Psoas muscle (tissue), 7 donors: ENCODE measurements at regions not wholly inside any gene's neighbourhood (a gene's known extent, or its start where the extent isn't known, plus 50 kb on each side); places are given as distances from the start of the nearest gene placed in this dataset.

Source experiments
- ATAC-seq, 4 donors: fragments of 200-7000 bp; cut with Tn5 transposase; one replicate each; pipeline ENCODE4 v1.9.1; 2020; ENCODE audit warnings: moderate library complexity in 3 of 4, mild to moderate bottlenecking in 2 of 4
- DNase-seq, 2 donors: peaks; one replicate each; pipeline ENCODE4 v3.0.0-alpha.2; 2020
- H3K27ac ChIP-seq: fragments of 200-600 bp; one replicate; pipeline ENCODE4 v1.8.0; 2022
- H3K27me3 ChIP-seq, 3 donors: fragments of 200-600 bp in 1 of 3; one replicate each; pipeline versions ENCODE4 v1.6.1 to v1.8.0; 2013 to 2022; ENCODE audit warnings: low read length in 2 of 3, mild to moderate bottlenecking in 2 of 3, moderate library complexity in 1 of 3; ENCODE audit not compliant: insufficient read depth in 3 of 3
- H3K36me3 ChIP-seq, 2 donors: fragments of 200-600 bp in 1 of 2; one replicate each; pipeline versions ENCODE4 v1.6.1 to v1.8.0; 2013 to 2022; ENCODE audit warnings: low read depth in 1 of 2, mild to moderate bottlenecking in 1 of 2, moderate library complexity in 1 of 2; ENCODE audit not compliant: insufficient read depth in 1 of 2
- H3K4me1 ChIP-seq: fragments of 200-600 bp; one replicate; pipeline ENCODE4 v1.8.0; 2022
- H3K4me3 ChIP-seq: fragments of 200-600 bp; one replicate; pipeline ENCODE4 v1.8.0; 2022; ENCODE audit warnings: mild to moderate bottlenecking
- H3K9me3 ChIP-seq: fragments of 200-600 bp; one replicate; pipeline ENCODE4 v1.8.0; 2022
- WGBS, 3 donors: extraction: QIAGEN DNeasy Blood & Tissue Kit; methylation state at CpG; one replicate each; pipeline versions ENCODE4 v1.1.6 to v1.1.7; 2013; 5-methylcytosine and 5-hydroxymethylcytosine counted together
- intact Hi-C, 2 donors: fragments of 100-400 bp; cut with DNase I; formaldehyde crosslinking; loops; one replicate each; pipeline versions ENCODE4 v1.11.0 to v1.14.2; 2022
- TF ChIP-seq, protein P1 (sequence below): fragments of 200-600 bp; IDR thresholded peaks from one replicate; pipeline ENCODE4 v1.8.0; 2022; ENCODE audit warnings: antibody characterized with exemption
- donor health status: healthy with polysubstance abuse.
- donor health status: DM: no; HTN: no; CAD: no; lungs with moderate emphysema.
- donor health status: Bipolar disorder and iron deficiency.
- donor health status: healthy.
- donor health status: DM: yes; HTN: yes; CAD: no.
- donor health status: DM: no; HTN: no; CAD: no.
- donor health status: DM: yes; HTN: yes; CAD: no.

DNA sequence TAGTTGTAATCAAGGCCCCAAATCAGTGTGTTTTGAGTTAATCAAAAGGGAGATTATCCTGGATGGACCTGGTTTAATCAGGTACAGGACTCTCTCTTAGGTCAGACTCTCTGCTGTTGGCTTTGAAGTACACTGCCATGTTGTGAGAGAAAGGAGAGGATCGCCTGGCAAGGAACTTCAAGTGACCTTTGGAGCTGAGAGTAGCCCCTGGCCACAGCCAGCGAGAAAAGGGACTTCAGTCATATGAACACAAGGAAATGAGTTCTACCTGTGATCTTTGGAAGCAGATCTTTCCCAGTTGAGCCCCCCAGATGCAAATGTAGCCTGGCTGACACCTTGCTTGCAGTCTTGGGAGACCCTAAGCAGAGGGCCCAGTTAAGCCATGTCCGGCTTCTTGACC is 68.3 kb upstream of the CPM start:
- TF ChIP-seq, protein P1, sequence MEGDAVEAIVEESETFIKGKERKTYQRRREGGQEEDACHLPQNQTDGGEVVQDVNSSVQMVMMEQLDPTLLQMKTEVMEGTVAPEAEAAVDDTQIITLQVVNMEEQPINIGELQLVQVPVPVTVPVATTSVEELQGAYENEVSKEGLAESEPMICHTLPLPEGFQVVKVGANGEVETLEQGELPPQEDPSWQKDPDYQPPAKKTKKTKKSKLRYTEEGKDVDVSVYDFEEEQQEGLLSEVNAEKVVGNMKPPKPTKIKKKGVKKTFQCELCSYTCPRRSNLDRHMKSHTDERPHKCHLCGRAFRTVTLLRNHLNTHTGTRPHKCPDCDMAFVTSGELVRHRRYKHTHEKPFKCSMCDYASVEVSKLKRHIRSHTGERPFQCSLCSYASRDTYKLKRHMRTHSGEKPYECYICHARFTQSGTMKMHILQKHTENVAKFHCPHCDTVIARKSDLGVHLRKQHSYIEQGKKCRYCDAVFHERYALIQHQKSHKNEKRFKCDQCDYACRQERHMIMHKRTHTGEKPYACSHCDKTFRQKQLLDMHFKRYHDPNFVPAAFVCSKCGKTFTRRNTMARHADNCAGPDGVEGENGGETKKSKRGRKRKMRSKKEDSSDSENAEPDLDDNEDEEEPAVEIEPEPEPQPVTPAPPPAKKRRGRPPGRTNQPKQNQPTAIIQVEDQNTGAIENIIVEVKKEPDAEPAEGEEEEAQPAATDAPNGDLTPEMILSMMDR, result no peak
- no peak overlapping the region for H3K4me3 ChIP-seq
- ATAC-seq (no peak), DNase-seq (no peak)
- H3K27me3 ChIP-seq, result no peaks in the 10 kb centered on the region
- WGBS, 3 donors, result 95 to 97% (median 96%) methylated on average over 3 of the region's 3 CpGs
- no peak overlapping the region for H3K27ac ChIP-seq
- peaks cover 4% of the 10 kb centered on the region for H3K9me3 ChIP-seq
- intact Hi-C loops, result no loop called here
- H3K4me1 ChIP-seq, result no peaks in the 10 kb centered on the region
- no peaks in the 10 kb centered on the region for H3K36me3 ChIP-seq

DNA sequence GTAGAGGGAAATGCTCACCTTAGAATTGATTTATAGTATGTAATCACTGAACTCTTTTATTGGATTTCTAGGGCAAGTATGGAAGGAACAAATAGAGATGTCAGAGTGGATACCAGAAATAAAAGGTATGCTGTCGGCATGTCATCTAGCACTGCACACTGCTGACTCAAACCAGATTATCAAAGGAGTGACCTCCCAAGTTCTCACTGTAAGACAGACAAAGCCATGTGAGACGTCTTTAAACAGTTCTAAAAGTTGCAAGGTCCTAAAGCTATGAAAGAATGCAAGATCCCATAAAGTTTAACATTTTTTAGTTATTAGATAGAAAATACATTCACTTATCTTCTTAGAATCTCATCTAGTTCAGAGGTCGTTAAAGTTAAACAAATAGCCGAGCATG is 70.0 kb upstream of the CPM start:
- H3K27me3 ChIP-seq, result no peaks in the 10 kb centered on the region
- H3K4me1 ChIP-seq, result no peaks in the 10 kb centered on the region
- H3K36me3 ChIP-seq, result no peaks in the 10 kb centered on the region
- no peak for DNase-seq
- H3K9me3 ChIP-seq, result peaks cover 4% of the 10 kb centered on the region
- TF ChIP-seq, protein P1, result no peak
- WGBS, 3 donors, result 84 to 95% (median 92%) methylated on average over 4 of the region's 4 CpGs
- no peak for ATAC-seq
- no peak overlapping the region for H3K27ac ChIP-seq
- intact Hi-C loops, result no loop called here
- no peak overlapping the region for H3K4me3 ChIP-seq

DNA sequence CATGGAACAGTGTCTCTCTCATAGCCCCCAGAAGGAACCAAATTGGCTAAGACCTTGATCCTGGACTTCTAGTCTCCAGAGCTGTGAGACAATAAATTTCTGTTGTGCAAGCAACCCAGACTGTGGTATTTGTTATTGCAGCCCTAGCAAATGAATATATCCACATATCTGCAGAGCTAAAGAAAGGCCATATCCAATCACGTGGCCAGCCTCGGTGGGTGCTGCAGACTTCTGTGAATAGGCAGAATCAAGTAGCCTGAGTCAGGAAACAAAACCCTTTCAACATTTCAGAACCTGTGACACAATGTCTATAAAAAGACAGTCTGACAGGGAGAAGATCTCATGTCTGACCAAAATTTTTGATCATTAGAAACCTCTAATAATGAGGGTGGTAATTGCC is 71.0 kb upstream of the CPM start:
- TF ChIP-seq, protein P1, result no peak
- Histone ChIP-seq H3K27ac (no peak overlapping the region), H3K9me3 (peaks cover 4% of the 10 kb centered on the region), H3K27me3 (no peaks in the 10 kb centered on the region), H3K4me3 (no peak overlapping the region), H3K36me3 (no peaks in the 10 kb centered on the region), H3K4me1 (no peaks in the 10 kb centered on the region)
- no peak for ATAC-seq
- intact Hi-C loops, result no loop called here
- WGBS, 3 donors, result 90 to 95% (median 92%) methylated on average over 2 of the region's 2 CpGs
- DNase-seq, result no peak

DNA sequence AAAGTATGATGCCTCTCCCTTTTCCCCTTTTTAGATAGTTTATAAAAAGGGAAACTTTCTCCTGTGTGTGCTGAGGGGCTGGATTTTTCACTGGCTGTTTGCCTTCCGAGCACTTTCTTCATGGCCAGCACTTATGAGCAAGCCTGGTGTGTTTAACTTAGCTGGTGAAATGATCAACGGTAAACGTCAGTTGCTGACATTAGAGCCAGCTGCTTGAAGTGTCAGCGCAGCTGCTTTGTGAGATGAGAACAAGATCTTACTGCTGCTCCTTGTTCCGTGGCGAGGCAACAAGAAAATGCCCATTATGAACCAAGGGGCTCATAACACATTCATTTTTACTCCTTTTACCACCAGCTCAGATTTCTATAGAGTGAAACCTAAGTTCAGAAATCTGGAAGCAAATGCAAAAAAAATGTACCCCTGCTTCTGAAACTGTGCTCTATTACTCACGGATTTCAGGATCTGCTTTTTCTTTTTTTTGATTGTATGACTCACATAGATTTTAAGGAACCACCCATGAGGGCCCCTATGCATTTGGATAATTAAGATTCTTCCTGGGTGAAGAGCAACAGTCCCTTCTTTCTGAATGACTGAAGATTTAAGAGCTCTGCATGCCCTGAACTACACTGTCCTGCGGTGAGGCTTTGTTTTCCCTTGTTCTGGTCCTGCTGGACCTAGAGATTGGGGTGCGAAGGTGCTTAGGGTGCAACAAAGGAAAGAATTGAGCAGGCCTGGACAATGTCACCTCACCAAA is 74.3 kb upstream of the CPM start:
- H3K27ac ChIP-seq, result peak overlapping the region; percentile 14
- H3K36me3 ChIP-seq, result no peaks in the 10 kb centered on the region
- no peak for ATAC-seq
- no peaks in the 10 kb centered on the region for H3K4me1 ChIP-seq
- WGBS, 3 donors, result 19 to 25% (median 22%) methylated on average over 9 of the region's 9 CpGs
- H3K27me3 ChIP-seq, result no peaks in the 10 kb centered on the region
- TF ChIP-seq, protein P1, result no peak
- no peak overlapping the region for H3K4me3 ChIP-seq
- intact Hi-C loops, result no loop called here
- no peak for DNase-seq
- no peaks in the 10 kb centered on the region for H3K9me3 ChIP-seq

DNA sequence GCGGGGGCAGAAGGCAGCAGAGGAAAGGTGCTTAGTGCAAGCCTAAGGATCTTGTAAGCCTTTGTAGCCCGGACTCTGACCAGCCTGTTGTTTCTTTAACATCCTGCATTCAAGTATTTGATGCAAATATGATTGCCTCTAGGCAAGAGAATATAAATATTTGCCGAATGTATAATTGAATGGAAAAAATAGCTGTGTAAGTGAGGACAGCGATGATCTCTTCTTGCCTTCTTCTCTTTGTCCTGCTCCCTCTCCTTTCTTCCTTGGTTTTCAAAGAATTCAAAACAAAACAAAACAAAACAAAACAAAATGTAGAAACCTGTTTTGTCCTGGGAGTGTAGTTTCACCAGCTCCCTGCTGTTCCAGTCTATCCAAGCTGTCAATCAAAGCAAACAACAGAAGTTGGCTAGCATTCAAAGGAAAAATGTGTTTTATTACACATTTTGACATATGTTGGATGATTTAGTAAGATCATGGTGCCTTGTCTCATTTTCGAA is 74.9 kb upstream of the CPM start:
- Histone ChIP-seq H3K27me3 (no peaks in the 10 kb centered on the region), H3K36me3 (no peaks in the 10 kb centered on the region), H3K4me3 (no peak overlapping the region), H3K27ac (no peak overlapping the region), H3K9me3 (no peaks in the 10 kb centered on the region), H3K4me1 (no peaks in the 10 kb centered on the region)
- DNase-seq (no peak), ATAC-seq (no peak)
- TF ChIP-seq, protein P1, result no peak
- 53 to 55% (median 53%) methylated on average over 5 of the region's 5 CpGs for WGBS, 3 donors
- intact Hi-C loops, result no loop called here
